ENCODE measurements at regions not wholly inside any gene's neighbourhood (a gene's known extent, or its start where the extent isn't known, plus 50 kb on each side); places are given as distances from the start of the nearest gene placed in this dataset.

DNA sequence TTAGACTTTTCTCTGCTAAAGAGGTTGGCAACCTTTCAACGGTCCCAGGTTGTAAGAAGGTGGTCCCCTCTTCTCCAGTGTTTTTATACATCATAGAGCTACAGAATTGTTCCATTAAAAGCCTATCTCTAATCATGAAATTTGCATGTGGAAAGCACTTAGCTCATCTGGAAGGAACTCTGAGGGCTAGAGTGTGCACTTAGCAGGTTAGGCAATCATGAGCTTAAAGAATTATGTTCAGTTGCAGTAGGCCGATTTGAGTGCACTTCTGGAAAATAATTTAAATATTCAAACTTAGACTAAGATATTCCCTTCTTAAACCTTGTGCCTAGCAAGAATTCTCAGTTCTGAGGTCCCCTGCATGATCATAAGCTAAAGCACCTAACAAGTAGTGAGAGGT is 468.7 kb downstream of the SPATA31D1 start:
- H3K36me3 ChIP-seq (ENCODE audit: insufficient read depth, low read length), result no peaks in the 10 kb centered on the region
- H3K9me2 ChIP-seq (ENCODE audit: insufficient read depth, low read length), result no peaks in the 10 kb centered on the region
- no peaks in the 10 kb centered on the region for H3K27me3 ChIP-seq (ENCODE audit: insufficient read depth, low read depth, low read length)
- H4K20me1 ChIP-seq (ENCODE audit: insufficient read depth), result no peaks in the 10 kb centered on the region
- H2AFZ ChIP-seq (ENCODE audit: low read depth, low read length), result no peak overlapping the region
- H3K79me2 ChIP-seq (replicated peaks; ENCODE audit: insufficient read depth, low read length), result no peaks in the 10 kb centered on the region
- TF ChIP-seq RAD21 (conservative IDR thresholded peaks at IDR 0.05) (no peak), TAF1 (IDR thresholded peaks at IDR 0.05; ENCODE audit: low read depth) (no peak), POLR2AphosphoS5 (IDR thresholded peaks at IDR 0.05) (no peak), MXI1 (conservative IDR thresholded peaks at IDR 0.05; ENCODE audit: poor library complexity, severe bottlenecking) (no peak), EP300 (conservative IDR thresholded peaks at IDR 0.05; ENCODE audit: poor library complexity, severe bottlenecking) (no peak), SMC3 (conservative IDR thresholded peaks at IDR 0.05; ENCODE audit: poor library complexity) (no peak), EZH2 (IDR thresholded peaks at IDR 0.05; ENCODE audit: borderline replicate concordance, insufficient read depth, low read length, poor library complexity, severe bottlenecking) (no peak)
- TF ChIP-seq, protein P1, sequence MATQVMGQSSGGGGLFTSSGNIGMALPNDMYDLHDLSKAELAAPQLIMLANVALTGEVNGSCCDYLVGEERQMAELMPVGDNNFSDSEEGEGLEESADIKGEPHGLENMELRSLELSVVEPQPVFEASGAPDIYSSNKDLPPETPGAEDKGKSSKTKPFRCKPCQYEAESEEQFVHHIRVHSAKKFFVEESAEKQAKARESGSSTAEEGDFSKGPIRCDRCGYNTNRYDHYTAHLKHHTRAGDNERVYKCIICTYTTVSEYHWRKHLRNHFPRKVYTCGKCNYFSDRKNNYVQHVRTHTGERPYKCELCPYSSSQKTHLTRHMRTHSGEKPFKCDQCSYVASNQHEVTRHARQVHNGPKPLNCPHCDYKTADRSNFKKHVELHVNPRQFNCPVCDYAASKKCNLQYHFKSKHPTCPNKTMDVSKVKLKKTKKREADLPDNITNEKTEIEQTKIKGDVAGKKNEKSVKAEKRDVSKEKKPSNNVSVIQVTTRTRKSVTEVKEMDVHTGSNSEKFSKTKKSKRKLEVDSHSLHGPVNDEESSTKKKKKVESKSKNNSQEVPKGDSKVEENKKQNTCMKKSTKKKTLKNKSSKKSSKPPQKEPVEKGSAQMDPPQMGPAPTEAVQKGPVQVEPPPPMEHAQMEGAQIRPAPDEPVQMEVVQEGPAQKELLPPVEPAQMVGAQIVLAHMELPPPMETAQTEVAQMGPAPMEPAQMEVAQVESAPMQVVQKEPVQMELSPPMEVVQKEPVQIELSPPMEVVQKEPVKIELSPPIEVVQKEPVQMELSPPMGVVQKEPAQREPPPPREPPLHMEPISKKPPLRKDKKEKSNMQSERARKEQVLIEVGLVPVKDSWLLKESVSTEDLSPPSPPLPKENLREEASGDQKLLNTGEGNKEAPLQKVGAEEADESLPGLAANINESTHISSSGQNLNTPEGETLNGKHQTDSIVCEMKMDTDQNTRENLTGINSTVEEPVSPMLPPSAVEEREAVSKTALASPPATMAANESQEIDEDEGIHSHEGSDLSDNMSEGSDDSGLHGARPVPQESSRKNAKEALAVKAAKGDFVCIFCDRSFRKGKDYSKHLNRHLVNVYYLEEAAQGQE (IDR thresholded peaks at IDR 0.05; ENCODE audit: borderline replicate concordance), result no peak
- TF ChIP-seq, protein P2, sequence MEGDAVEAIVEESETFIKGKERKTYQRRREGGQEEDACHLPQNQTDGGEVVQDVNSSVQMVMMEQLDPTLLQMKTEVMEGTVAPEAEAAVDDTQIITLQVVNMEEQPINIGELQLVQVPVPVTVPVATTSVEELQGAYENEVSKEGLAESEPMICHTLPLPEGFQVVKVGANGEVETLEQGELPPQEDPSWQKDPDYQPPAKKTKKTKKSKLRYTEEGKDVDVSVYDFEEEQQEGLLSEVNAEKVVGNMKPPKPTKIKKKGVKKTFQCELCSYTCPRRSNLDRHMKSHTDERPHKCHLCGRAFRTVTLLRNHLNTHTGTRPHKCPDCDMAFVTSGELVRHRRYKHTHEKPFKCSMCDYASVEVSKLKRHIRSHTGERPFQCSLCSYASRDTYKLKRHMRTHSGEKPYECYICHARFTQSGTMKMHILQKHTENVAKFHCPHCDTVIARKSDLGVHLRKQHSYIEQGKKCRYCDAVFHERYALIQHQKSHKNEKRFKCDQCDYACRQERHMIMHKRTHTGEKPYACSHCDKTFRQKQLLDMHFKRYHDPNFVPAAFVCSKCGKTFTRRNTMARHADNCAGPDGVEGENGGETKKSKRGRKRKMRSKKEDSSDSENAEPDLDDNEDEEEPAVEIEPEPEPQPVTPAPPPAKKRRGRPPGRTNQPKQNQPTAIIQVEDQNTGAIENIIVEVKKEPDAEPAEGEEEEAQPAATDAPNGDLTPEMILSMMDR (IDR thresholded peaks at IDR 0.05; ENCODE audit: poor library complexity, severe bottlenecking), result no peak
- no peak overlapping the region for H3K9ac ChIP-seq (ENCODE audit: low read length)
- peak overlapping the region; percentile 15 for H3K27ac ChIP-seq (ENCODE audit: low read length)
- no peaks in the 10 kb centered on the region for H3F3A ChIP-seq (ENCODE audit: insufficient read depth, low read length, poor library complexity, severe bottlenecking)
- H3K9me3 ChIP-seq (ENCODE audit: low read length), result no peaks in the 10 kb centered on the region
- H3K4me2 ChIP-seq (ENCODE audit: low read length), result peak overlapping the region; percentile 18
- peak overlapping the region; percentile 20 for H3K4me3 ChIP-seq (ENCODE audit: low read length)

DNA sequence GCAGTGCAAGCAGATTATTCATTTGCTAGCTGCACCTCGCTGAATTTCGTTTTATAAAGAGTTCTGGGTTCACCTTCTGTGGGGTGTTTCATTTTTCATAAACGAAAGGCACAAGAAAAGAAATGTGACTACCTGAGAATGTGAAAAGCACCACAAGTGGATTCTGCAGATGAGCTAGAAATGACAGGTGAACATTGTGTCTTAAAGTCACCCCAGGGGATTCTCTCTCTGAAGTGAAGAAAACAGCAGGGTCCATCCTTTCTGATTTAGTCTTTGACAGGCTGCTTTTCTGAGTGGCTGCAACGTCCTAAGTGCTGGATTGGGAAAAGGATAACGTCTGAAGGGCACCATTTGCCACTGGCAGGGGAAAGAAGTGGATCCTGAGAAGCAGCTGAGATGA is 469.3 kb downstream of the SPATA31D1 start:
- Histone ChIP-seq H3K9ac (ENCODE audit: low read length) (no peak overlapping the region), H3K9me3 (ENCODE audit: low read length) (no peaks in the 10 kb centered on the region), H3K36me3 (ENCODE audit: insufficient read depth, low read length) (no peaks in the 10 kb centered on the region), H3K27ac (ENCODE audit: low read length) (peak overlapping the region; percentile 15), H3K27me3 (ENCODE audit: insufficient read depth, low read depth, low read length) (no peaks in the 10 kb centered on the region), H3K79me2 (replicated peaks; ENCODE audit: insufficient read depth, low read length) (no peaks in the 10 kb centered on the region), H3K9me2 (ENCODE audit: insufficient read depth, low read length) (no peaks in the 10 kb centered on the region), H3K4me2 (ENCODE audit: low read length) (peak overlapping the region; percentile 18), H3K4me3 (ENCODE audit: low read length) (peak overlapping the region; percentile 20), H4K20me1 (ENCODE audit: insufficient read depth) (no peaks in the 10 kb centered on the region), H2AFZ (ENCODE audit: low read depth, low read length) (no peak overlapping the region), H3F3A (ENCODE audit: insufficient read depth, low read length, poor library complexity, severe bottlenecking) (no peaks in the 10 kb centered on the region)
- TF ChIP-seq, protein P1 (IDR thresholded peaks at IDR 0.05; ENCODE audit: borderline replicate concordance), result peak; percentile 85
- TF ChIP-seq TAF1 (IDR thresholded peaks at IDR 0.05; ENCODE audit: low read depth) (no peak), EZH2 (IDR thresholded peaks at IDR 0.05; ENCODE audit: borderline replicate concordance, insufficient read depth, low read length, poor library complexity, severe bottlenecking) (no peak), POLR2AphosphoS5 (IDR thresholded peaks at IDR 0.05) (peak; percentile 62), EP300 (conservative IDR thresholded peaks at IDR 0.05; ENCODE audit: poor library complexity, severe bottlenecking) (peak; percentile 80), MXI1 (conservative IDR thresholded peaks at IDR 0.05; ENCODE audit: poor library complexity, severe bottlenecking) (no peak), SMC3 (conservative IDR thresholded peaks at IDR 0.05; ENCODE audit: poor library complexity) (no peak)
- TF ChIP-seq, protein P2 (IDR thresholded peaks at IDR 0.05; ENCODE audit: poor library complexity, severe bottlenecking), result no peak
